ENCODE measurements at regions not wholly inside any gene's neighbourhood (a gene's known extent, or its start where the extent isn't known, plus 50 kb on each side); places are given as distances from the start of the nearest gene placed in this dataset.

DNA sequence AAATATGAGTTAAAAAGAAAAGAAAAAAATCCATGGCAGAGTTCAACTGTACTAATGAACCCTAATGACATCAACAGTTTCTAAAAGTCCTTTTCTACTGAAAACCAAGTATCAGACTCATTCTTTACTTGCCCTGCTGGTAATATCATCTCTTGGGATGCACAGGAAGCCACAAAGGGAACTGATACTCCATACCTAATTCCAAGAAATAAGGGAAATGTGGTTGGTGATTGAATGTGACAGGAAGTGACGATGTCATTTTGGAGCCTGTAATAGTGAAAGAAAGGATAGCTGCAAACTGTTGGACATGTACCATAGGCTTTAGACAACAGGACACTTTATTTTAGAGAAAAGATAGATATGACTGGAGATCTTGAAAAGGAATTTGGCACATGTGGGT is 98.7 kb upstream of the VAV3 start:
- TF ChIP-seq RAD21 (IDR thresholded peaks at IDR 0.05; ENCODE audit: low read depth) (no peak), NFIC (IDR thresholded peaks at IDR 0.05) (no peak), ZBTB7A (IDR thresholded peaks at IDR 0.05; ENCODE audit: low read depth) (no peak), CEBPB (IDR thresholded peaks at IDR 0.05) (no peak), TEAD4 (IDR thresholded peaks at IDR 0.05) (no peak), TAF1 (IDR thresholded peaks at IDR 0.05; ENCODE audit: low read depth) (no peak), FOXM1 (IDR thresholded peaks at IDR 0.05; ENCODE audit: borderline replicate concordance, low read depth) (no peak), EP300 (IDR thresholded peaks at IDR 0.05; ENCODE audit: borderline replicate concordance) (no peak), TCF12 (IDR thresholded peaks at IDR 0.05; ENCODE audit: low read depth) (no peak), EGR1 (IDR thresholded peaks at IDR 0.05) (no peak)
- TF ChIP-seq, protein P1, sequence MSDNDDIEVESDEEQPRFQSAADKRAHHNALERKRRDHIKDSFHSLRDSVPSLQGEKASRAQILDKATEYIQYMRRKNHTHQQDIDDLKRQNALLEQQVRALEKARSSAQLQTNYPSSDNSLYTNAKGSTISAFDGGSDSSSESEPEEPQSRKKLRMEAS (IDR thresholded peaks at IDR 0.05): no peak

DNA sequence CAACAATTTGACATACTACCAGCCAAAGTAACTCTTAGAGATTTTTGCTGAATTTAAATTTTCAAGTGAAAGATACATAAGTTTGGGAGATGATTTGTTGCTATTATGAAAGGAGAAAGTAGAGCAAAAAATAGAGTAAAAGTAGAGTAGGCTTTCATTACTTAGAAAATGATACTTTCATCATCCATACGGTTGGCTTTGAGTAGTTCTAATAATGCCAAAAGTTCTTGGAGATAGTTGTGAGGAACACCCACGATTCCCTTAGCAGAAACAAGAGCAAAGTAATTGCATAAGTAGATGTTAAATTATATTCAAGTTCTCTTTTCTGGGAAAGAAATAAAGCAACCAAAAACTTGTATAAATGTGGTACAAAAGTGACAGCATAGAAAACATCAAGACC is 95.0 kb upstream of the VAV3 start:
- TF ChIP-seq ZBTB7A (IDR thresholded peaks at IDR 0.05; ENCODE audit: low read depth) (no peak), TCF12 (IDR thresholded peaks at IDR 0.05; ENCODE audit: low read depth) (no peak), EGR1 (IDR thresholded peaks at IDR 0.05) (no peak), TAF1 (IDR thresholded peaks at IDR 0.05; ENCODE audit: low read depth) (no peak), NFIC (IDR thresholded peaks at IDR 0.05) (no peak), TEAD4 (IDR thresholded peaks at IDR 0.05) (no peak), EP300 (IDR thresholded peaks at IDR 0.05; ENCODE audit: borderline replicate concordance) (no peak), CREB1 (IDR thresholded peaks at IDR 0.05; ENCODE audit: low read depth) (no peak), FOXM1 (IDR thresholded peaks at IDR 0.05; ENCODE audit: borderline replicate concordance, low read depth) (no peak), CEBPB (IDR thresholded peaks at IDR 0.05) (no peak)
- TF ChIP-seq, protein P2, sequence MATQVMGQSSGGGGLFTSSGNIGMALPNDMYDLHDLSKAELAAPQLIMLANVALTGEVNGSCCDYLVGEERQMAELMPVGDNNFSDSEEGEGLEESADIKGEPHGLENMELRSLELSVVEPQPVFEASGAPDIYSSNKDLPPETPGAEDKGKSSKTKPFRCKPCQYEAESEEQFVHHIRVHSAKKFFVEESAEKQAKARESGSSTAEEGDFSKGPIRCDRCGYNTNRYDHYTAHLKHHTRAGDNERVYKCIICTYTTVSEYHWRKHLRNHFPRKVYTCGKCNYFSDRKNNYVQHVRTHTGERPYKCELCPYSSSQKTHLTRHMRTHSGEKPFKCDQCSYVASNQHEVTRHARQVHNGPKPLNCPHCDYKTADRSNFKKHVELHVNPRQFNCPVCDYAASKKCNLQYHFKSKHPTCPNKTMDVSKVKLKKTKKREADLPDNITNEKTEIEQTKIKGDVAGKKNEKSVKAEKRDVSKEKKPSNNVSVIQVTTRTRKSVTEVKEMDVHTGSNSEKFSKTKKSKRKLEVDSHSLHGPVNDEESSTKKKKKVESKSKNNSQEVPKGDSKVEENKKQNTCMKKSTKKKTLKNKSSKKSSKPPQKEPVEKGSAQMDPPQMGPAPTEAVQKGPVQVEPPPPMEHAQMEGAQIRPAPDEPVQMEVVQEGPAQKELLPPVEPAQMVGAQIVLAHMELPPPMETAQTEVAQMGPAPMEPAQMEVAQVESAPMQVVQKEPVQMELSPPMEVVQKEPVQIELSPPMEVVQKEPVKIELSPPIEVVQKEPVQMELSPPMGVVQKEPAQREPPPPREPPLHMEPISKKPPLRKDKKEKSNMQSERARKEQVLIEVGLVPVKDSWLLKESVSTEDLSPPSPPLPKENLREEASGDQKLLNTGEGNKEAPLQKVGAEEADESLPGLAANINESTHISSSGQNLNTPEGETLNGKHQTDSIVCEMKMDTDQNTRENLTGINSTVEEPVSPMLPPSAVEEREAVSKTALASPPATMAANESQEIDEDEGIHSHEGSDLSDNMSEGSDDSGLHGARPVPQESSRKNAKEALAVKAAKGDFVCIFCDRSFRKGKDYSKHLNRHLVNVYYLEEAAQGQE (IDR thresholded peaks at IDR 0.05; ENCODE audit: low read depth): no peak
- TF ChIP-seq, protein P1 (IDR thresholded peaks at IDR 0.05): no peak

DNA sequence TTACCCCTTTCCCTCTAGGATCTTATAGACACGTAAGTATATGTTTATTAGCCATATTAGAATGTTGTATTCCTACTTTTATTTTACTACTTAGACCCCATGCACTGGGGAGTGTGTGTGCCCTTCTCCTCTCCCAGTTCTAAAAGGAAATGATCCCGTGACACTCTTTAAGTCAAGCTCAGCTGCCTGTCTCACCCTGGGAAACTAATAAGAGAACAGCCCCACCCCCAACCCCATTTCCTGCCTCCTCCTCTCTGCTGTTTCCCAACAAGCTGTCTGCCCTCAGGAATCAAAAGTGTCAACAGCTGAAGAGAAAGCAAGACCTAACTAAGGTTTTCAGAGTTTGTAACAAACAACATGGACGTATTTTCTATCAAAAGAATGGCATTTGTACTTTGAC is 92.6 kb upstream of the VAV3 start:
- TF ChIP-seq CREB1 (IDR thresholded peaks at IDR 0.05; ENCODE audit: low read depth): no peak
- TF ChIP-seq CEBPB (IDR thresholded peaks at IDR 0.05): no peak
- no peak for TF ChIP-seq RAD21 (IDR thresholded peaks at IDR 0.05; ENCODE audit: low read depth)
- TF ChIP-seq EGR1 (IDR thresholded peaks at IDR 0.05): no peak
- no peak for TF ChIP-seq FOXM1 (IDR thresholded peaks at IDR 0.05; ENCODE audit: borderline replicate concordance, low read depth)
- TF ChIP-seq EP300 (IDR thresholded peaks at IDR 0.05; ENCODE audit: borderline replicate concordance): no peak
- TF ChIP-seq, protein P3, sequence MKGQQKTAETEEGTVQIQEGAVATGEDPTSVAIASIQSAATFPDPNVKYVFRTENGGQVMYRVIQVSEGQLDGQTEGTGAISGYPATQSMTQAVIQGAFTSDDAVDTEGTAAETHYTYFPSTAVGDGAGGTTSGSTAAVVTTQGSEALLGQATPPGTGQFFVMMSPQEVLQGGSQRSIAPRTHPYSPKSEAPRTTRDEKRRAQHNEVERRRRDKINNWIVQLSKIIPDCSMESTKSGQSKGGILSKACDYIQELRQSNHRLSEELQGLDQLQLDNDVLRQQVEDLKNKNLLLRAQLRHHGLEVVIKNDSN (IDR thresholded peaks at IDR 0.05): no peak
- TF ChIP-seq, protein P2 (IDR thresholded peaks at IDR 0.05; ENCODE audit: low read depth): no peak

DNA sequence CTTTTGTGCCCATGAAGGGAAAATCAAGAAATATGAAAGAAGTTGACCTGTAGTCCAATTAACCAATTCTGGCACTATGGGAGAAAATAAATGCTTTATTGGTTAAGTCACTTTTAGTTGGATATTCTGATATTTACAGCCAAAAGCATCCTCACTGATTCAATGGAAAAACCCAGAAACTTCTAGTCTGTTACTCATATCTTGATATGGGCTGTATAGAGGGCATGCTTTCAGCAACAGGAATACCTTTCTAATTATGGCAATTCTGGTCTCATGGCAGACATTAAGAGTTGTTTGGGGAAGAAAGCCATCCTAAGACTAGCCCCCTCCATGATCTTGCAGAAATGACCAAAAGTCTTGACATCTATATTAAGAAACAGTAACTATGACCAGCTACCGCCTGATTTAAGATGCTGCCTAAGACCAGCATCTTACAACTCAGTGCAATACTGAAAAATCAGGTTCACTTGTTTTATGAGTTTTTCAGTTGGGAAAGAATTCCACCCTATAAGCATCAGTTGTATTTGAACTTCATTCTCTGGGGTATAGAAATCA is 91.5 kb upstream of the VAV3 start:
- TF ChIP-seq CEBPB (IDR thresholded peaks at IDR 0.05) (no peak), TCF12 (IDR thresholded peaks at IDR 0.05; ENCODE audit: low read depth) (no peak), TEAD4 (IDR thresholded peaks at IDR 0.05) (no peak), FOXM1 (IDR thresholded peaks at IDR 0.05; ENCODE audit: borderline replicate concordance, low read depth) (no peak), EGR1 (IDR thresholded peaks at IDR 0.05) (no peak), NFIC (IDR thresholded peaks at IDR 0.05) (no peak), TAF1 (IDR thresholded peaks at IDR 0.05; ENCODE audit: low read depth) (no peak), ZBTB7A (IDR thresholded peaks at IDR 0.05; ENCODE audit: low read depth) (no peak)
- TF ChIP-seq, protein P2 (IDR thresholded peaks at IDR 0.05; ENCODE audit: low read depth): no peak

DNA sequence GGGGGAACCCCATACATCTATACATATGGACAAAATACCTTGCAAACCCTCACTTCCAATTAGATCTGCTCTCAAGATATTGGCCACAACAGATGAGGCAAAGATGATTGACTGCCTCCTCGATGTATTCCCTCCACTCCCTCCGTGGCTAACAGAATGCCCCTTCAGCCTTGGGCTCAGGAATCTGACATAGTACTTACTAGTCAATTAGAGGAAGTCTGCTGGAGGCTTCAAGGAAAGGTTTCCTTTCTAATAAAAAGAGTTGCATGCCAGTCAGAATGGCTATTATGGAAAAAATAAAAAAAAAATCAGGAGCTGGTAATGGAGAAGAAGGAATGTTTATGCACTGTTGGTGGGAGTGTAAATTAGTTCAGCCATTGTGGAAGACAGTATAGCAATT is 90.4 kb upstream of the VAV3 start:
- no peak for TF ChIP-seq TEAD4 (IDR thresholded peaks at IDR 0.05)
- no peak for TF ChIP-seq TCF12 (IDR thresholded peaks at IDR 0.05; ENCODE audit: low read depth)
- no peak for TF ChIP-seq ZBTB7A (IDR thresholded peaks at IDR 0.05; ENCODE audit: low read depth)
- TF ChIP-seq, protein P2 (IDR thresholded peaks at IDR 0.05; ENCODE audit: low read depth): no peak
- TF ChIP-seq RAD21 (IDR thresholded peaks at IDR 0.05; ENCODE audit: low read depth): no peak
- no peak for TF ChIP-seq TAF1 (IDR thresholded peaks at IDR 0.05; ENCODE audit: low read depth)
- TF ChIP-seq CEBPB (IDR thresholded peaks at IDR 0.05): no peak
- no peak for TF ChIP-seq EGR1 (IDR thresholded peaks at IDR 0.05)
- TF ChIP-seq, protein P3 (IDR thresholded peaks at IDR 0.05): no peak
- TF ChIP-seq FOXM1 (IDR thresholded peaks at IDR 0.05; ENCODE audit: borderline replicate concordance, low read depth): no peak
- TF ChIP-seq, protein P1 (IDR thresholded peaks at IDR 0.05): no peak
- no peak for TF ChIP-seq EP300 (IDR thresholded peaks at IDR 0.05; ENCODE audit: borderline replicate concordance)
- no peak for TF ChIP-seq CREB1 (IDR thresholded peaks at IDR 0.05; ENCODE audit: low read depth)
- no peak for TF ChIP-seq NFIC (IDR thresholded peaks at IDR 0.05)
- TF ChIP-seq YY1 (IDR thresholded peaks at IDR 0.05; ENCODE audit: low read depth): no peak

Data from Ishikawa (cell line).